Right ventricle myocardium superior (tissue), 1 donor: ENCODE measurements at regions not wholly inside any gene's neighbourhood (a gene's known extent, or its start where the extent isn't known, plus 50 kb on each side); places are given as distances from the start of the nearest gene placed in this dataset.
"Not testable (repeated sequence)": the region's sequence is repeated elsewhere in the genome, so short reads cannot be mapped to it uniquely, and the experiment has no call there.

Source experiments
- ATAC-seq: fragments of 200-7000 bp; cut with Tn5 transposase; one replicate; pipeline ENCODE4 v1.9.1; 2020; ENCODE audit warnings: mild to moderate bottlenecking; ENCODE audit not compliant: poor library complexity
- DNase-seq: peaks from one replicate; pipeline ENCODE4 v3.0.0-alpha.2; 2020
- intact Hi-C: fragments of 100-400 bp; cut with DNase I; formaldehyde crosslinking; loops from one replicate; pipeline ENCODE4 v1.11.2; 2022
- donor health status: DM: no; HTN: yes; CAD: no; lungs with severe emphysema.

DNA sequence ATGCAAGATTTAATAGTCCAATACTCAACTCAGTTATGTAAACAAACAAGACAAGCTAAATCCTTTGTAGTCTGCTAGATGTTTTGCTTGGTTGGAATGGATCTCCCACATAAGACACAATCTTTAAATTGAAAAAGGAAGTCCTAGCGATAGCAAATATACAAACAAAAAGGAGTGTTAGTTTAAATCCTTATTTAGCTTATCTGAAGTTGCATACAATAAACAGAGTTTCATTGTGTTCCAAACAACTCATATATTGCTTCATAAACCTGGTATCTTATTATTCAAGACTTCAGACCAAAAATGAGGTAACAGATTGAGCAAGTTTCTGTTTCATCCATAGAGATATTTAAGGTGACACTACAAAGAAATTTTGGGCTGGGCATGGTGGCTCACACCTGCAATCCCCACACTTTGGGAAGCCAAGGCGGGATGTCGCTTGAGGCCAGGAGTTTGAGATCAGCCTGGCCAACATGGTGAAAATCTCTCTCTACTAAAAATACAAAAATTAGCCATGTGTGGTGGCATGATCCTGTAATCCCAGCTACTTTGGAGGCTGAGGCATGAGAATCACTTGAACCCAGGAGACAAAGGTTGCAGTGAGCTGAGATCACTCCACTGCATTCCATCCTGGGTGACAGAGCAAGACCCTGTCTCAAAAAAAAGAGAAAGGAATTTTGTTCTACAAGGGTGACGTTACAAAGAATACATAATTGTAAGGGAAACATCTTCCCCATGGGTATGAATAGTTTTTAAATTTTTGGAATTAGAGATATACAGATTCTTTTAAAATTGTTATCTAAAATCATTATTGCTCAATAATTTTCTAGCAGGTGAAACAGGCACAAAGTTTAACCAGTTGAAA lies 150.5 kb upstream of the L3MBTL4 start:
- ATAC-seq (no peak), DNase-seq (no peak)
- intact Hi-C loops: no loop called here

- intact Hi-C loops: no loop called here
- ATAC-seq: no peak
- DNase-seq: no peak
Measured at GRCh38 chr18:6565815-6566081, 151.0 kb upstream of the L3MBTL4 start.

GRCh38 chr18:6566338-6566911 lies 151.7 kb upstream of the L3MBTL4 start:
- no peak for ATAC-seq
- DNase-seq: no peak
- intact Hi-C loops: no loop called here

DNA sequence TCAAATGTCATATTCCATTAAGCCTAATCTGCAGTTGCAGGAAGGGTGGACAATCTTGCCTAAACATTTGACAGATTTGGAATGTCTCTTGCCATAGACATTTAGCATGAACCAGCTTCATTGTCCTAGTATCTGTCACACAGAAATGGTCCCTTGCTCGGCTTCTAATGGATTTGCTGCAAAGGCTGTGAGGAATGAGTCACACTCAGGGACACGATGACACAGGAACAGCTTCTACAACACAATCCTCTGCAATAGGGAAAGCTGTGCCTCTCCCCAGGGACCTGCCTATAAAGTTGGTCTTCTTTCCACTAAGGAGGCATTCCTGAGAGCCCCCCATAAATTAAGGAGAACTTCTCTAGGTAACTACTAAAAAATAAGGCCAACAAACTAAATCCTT lies 155.1 kb upstream of the L3MBTL4 start:
- intact Hi-C loops: no loop called here
- no peak for ATAC-seq
- DNase-seq: no peak

GRCh38 chr18:6570581-6571238 lies 156.0 kb upstream of the L3MBTL4 start:
- ATAC-seq (no peak), DNase-seq (no peak)
- intact Hi-C loops: no loop called here

- intact Hi-C loops: no loop called here
- no peak for ATAC-seq
Measured at GRCh38 chr18:6571239-6571602, 156.5 kb upstream of the L3MBTL4 start.

DNA sequence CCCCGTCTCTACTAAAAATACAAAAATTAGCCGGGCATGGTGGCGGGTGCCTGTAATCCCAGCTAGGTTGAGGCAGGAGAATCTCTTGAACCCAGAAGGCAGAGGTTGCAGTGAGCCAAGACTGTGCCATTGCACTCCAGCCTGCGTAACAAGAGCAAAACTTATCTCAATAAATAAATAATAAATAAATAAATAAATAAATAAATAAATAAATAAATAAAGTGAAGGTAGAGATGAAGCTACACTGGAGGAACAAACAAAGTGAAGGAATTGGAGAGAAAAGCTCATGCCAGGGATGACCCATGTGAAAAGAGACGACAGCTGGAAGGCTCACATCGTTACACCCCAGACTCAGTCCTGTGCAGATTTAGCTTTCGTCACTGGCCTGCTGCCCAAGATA lies 157.3 kb upstream of the ARHGAP28 start:
- DNase-seq, ATAC-seq, intact Hi-C loops: not testable (repeated sequence)

More at GRCh38 chr18:6571239-6571602, 156.5 kb upstream of the L3MBTL4 start:
- DNase-seq: no peak

DNA sequence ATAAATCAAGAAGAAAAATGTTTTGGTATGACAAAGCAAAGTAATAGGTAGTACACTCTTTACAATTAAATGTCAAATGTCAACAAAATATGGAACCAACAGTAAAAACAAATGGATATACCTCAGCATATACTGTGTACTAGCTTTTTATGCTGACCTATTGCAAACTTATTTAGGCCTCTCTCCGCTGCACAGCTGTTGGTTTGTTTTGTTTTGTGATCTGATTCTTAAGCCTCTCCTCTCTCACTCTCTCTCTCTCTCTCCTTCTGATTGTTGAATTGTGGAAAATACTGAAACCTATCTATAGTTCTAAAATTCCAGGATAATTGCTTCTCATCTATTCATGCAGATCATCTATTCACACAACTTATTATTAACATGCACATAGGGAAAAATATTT lies 154.9 kb upstream of the ARHGAP28 start:
- DNase-seq (no peak), ATAC-seq (no peak)
- intact Hi-C loops: no loop called here

DNA sequence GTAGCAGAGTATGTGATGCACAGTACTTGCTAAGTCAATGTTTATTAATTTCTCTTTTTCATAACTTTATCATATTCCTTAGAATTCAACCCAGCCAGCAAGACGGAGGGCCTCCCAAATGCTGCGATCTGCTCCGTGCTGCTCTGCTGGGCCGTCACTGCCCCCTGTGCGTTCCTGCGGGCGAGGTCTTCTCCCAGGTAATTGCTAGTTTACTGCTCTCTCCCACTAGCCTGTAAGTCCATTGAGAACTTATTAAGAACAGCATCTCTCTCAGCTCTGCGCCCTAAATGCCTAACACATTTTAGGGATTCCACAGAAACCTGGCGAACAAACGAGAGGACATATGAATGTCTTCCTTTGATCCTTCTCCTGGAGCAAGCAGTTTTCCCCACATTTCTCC lies 153.6 kb upstream of the ARHGAP28 start:
- no peak for ATAC-seq
- intact Hi-C loops: no loop called here
- no peak for DNase-seq

- intact Hi-C loops: no loop called here
- ATAC-seq: no peak
Measured at GRCh38 chr18:6576718-6577375, 152.7 kb upstream of the ARHGAP28 start.

GRCh38 chr18:6578686-6579085 lies 150.8 kb upstream of the ARHGAP28 start:
- ATAC-seq (no peak), DNase-seq (no peak)
- intact Hi-C loops: no loop called here

More at GRCh38 chr18:6576718-6577375, 152.7 kb upstream of the ARHGAP28 start:
- DNase-seq: no peak

GRCh38 chr18:6579486-6579885 lies 150.0 kb upstream of the ARHGAP28 start:
- no peak for DNase-seq
- intact Hi-C loops: no loop called here

GRCh38 chr18:6580401-6580800 lies 149.1 kb upstream of the ARHGAP28 start:
- no peak for DNase-seq
- intact Hi-C loops: no loop called here

More at GRCh38 chr18:6579486-6579885, 150.0 kb upstream of the ARHGAP28 start:
- no peak for ATAC-seq

DNA sequence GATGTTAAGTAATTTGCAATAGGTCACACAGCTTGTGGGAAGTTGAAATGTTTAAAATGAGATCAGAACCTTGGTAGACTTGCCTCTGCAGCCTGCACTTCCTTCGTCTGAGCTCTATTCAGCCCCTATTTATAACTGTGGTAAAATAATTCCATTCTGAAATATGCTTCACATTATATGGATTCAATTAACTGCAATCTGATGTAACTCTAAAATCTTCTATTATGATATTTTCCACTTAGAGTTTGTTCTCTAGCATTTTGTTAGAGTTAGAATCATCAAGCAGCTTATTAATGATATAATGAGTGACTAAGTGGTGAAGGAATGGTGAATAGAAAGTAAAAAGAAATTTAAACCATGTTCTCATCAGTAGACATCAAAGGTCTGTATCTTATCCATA lies 139.6 kb upstream of the ARHGAP28 start:
- no peak for DNase-seq
- intact Hi-C loops: no loop called here
- ATAC-seq: no peak

More at GRCh38 chr18:6580401-6580800, 149.1 kb upstream of the ARHGAP28 start:
- no peak for ATAC-seq

DNA sequence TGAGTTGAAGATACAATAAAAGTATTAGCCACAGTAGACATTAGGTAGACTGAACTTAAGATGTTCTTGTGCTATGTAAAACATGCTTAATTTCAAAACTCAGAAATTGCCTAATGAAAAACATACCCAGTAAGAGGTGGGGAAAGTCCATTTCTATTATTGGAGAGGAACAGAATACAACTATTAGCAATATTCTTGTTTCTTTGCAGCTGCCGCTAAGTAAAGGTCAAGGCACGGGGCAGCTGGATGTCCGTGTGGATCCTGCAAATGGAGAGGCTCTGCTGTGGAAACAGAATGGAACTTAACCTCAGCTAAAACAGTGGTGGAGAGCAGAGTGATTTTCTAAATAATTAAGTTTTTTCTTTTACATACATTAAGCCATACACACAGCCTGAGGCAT lies 139.2 kb upstream of the ARHGAP28 start:
- intact Hi-C loops: no loop called here
- no peak for DNase-seq
- ATAC-seq: no peak

DNA sequence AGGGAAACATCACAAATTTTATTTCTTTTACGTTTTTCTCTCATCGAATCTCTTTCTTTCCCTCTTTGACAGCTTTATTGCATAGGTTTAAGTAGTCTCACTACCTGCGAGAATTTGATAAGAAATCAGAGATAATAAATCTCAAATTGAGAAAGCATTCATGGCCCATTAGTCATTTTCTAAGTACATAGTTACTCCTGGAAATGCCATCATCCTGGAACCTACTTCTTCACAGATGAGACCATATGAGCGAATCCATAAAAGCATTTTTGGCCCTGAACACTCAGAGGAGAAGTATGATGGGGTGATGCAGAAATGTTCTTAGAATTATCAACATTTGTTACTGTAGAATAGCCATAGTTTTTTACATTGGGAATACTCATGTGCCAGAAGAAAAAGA lies 138.0 kb upstream of the ARHGAP28 start:
- ATAC-seq (no peak), DNase-seq (no peak)
- intact Hi-C loops: no loop called here

GRCh38 chr18:6592522-6592921 lies 137.0 kb upstream of the ARHGAP28 start:
- ATAC-seq (no peak), DNase-seq (no peak)
- intact Hi-C loops: no loop called here

DNA sequence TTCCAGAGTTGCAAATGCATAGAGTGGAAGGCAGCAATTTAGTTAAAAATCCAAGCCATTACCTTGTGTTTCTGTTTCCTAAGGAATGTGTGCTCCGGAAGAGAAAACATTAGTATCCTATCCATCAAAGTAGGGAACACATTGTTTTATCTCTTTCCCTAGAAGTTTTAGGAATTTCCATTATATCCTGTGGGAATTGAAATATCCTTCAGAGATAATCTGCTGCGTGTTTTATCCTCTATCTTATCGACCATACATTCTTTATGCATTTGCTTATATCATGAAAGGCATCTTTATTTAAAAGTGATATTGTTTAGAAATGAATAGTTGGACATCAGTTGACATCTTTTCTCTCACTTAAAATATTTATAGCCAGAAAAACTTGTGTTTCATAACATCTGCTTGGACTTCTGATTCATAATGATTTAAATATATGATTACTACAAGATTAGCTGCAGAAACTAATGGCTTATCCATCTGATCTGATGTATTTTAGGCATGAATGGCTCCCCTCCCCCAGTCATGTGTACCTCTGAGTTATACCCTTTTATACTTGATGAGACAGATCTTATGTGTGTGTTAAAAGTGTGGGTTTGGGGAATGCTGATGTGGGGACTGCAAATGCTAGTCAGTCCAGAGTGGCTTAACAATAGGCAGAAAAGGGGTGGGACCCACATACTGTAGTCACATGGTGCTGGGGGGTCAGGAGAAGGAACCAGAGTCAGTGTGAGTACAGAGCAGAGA lies 136.2 kb upstream of the ARHGAP28 start:
- DNase-seq (no peak), ATAC-seq (no peak)
- intact Hi-C loops: no loop called here

DNA sequence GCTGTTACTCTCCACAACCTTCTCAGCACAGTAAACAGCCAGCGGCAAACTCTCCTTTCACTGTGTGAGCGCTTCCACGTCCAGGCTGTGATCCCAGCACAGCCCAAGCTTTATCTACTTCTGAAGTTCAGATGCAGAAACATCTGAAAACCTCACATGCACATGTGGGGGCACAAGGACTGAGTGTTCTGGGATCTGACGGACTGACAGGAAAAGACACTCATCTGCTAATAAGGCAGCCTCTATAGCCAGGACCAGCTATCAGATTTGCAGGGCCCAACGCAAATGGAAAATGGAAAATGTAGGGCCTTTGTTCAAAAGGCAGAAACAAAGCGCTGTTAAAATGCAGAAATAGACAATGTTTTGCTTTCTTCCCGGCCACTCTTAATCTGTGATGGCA lies 133.8 kb upstream of the ARHGAP28 start:
- no peak for ATAC-seq
- no peak for DNase-seq
- intact Hi-C loops: no loop called here
